HG02798 (cell line): ENCODE measurements at regions not wholly inside any gene's neighbourhood (a gene's known extent, or its start where the extent isn't known, plus 50 kb on each side); places are given as distances from the start of the nearest gene placed in this dataset.

ENCODE experiments used
- ATAC-seq: cut with Tn5 transposase; IDR thresholded peaks from one replicate; pipeline ENCODE4 v1.9.1; 2021; ENCODE audit warnings: mild to moderate bottlenecking; ENCODE audit not compliant: unreplicated experiment, poor library complexity

GRCh38 chr13:73870036-73870741 lies 264.0 kb downstream of the KLF12 start:
- no peak for ATAC-seq

- ATAC-seq = no peak
Measured at GRCh38 chr13:73865027-73865426, 269.2 kb downstream of the KLF12 start.

GRCh38 chr13:73861136-73861535 lies 273.1 kb downstream of the KLF12 start:
- ATAC-seq = no peak

GRCh38 chr13:73860501-73860900 lies 273.7 kb downstream of the KLF12 start:
- no peak for ATAC-seq

- ATAC-seq = no peak
Measured at GRCh38 chr13:73859841-73860240, 274.4 kb downstream of the KLF12 start.

GRCh38 chr13:73857106-73857505 lies 277.1 kb downstream of the KLF12 start:
- ATAC-seq = no peak

- ATAC-seq = no peak
Measured at GRCh38 chr13:73851104-73851503, 283.1 kb downstream of the KLF12 start.

- no peak for ATAC-seq
Measured at GRCh38 chr13:73850104-73850873, 283.9 kb downstream of the KLF12 start.

GRCh38 chr13:73849292-73849691 lies 284.9 kb downstream of the KLF12 start:
- peak; percentile 52 for ATAC-seq

- ATAC-seq = no peak
Measured at GRCh38 chr13:73844986-73845385, 289.2 kb downstream of the KLF12 start.

- ATAC-seq = no peak
Measured at GRCh38 chr13:73842626-73843025, 291.6 kb downstream of the KLF12 start.

GRCh38 chr13:73842184-73842583 lies 292.0 kb downstream of the KLF12 start:
- ATAC-seq = no peak

- ATAC-seq = no peak
Measured at GRCh38 chr13:73837147-73837546, 297.1 kb downstream of the KLF12 start.

- ATAC-seq = peak; percentile 73
Measured at GRCh38 chr13:73835138-73835721, 299.0 kb downstream of the KLF12 start.

- no peak for ATAC-seq
Measured at GRCh38 chr13:73833325-73834070, 300.7 kb downstream of the KLF12 start.

GRCh38 chr13:73832825-73833224 lies 301.4 kb downstream of the KLF12 start:
- no peak for ATAC-seq

GRCh38 chr13:73832128-73832588 lies 302.0 kb downstream of the KLF12 start:
- no peak for ATAC-seq

GRCh38 chr13:73829416-73829815 lies 304.8 kb downstream of the KLF12 start:
- ATAC-seq = no peak

GRCh38 chr13:73828811-73829210 lies 305.4 kb downstream of the KLF12 start:
- ATAC-seq = no peak

GRCh38 chr13:73827434-73827833 lies 306.8 kb downstream of the KLF12 start:
- no peak for ATAC-seq

- no peak for ATAC-seq
Measured at GRCh38 chr13:73825143-73825542, 309.1 kb downstream of the KLF12 start.
